SW480 (cell line): ENCODE measurements at regions not wholly inside any gene's neighbourhood (a gene's known extent, or its start where the extent isn't known, plus 50 kb on each side); places are given as distances from the start of the nearest gene placed in this dataset.

Source experiments
- DNase-seq: peaks from one replicate; pipeline ENCODE4 v3.0.0-alpha.2; 2016; ENCODE audit warnings: low spot score

GRCh38 chr1:229093609-229094336 is 177.1 kb upstream of the RAB4A start:
- no peak for DNase-seq

DNA sequence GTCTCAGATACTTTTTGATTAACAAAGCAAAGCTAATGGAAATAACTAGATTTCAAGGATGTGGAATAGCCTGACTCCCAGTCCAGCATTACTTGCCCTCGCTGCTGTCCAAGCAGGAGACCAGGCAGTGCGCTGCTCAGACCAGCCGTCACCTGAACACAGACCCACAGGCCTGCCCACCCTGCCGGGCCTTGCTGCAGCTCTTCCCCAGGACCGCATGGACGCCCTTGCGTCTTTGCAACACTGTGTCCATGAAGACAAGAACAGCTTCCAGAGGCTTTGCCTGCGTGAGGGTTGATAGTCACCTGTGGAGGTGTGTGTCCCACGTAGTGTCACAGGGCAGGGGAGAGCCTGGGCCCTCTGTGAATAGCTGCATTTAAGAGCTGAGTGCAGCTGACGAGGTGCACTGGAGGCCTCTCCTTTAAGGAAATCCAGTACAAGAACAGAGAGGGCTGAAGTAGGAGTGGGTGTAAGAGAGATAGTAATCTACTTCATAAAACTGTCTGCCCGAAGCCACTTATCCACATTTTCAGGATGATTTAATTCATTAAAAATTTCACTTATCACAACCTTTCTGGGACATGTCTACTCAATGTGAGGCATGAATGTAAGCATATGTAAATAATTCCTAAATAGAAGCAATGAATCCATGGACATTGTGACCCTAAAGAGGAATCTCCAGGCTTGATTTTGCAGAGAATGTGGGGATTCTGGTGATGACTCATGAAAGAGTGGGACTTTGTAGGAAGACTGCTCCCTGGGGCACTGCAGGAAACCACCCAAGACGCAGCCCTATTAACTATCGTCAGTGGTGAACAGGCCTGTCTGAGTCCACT is 176.2 kb upstream of the RAB4A start:
- DNase-seq = no peak

GRCh38 chr1:229095325-229095724 is 175.6 kb upstream of the RAB4A start:
- DNase-seq = no peak

DNA sequence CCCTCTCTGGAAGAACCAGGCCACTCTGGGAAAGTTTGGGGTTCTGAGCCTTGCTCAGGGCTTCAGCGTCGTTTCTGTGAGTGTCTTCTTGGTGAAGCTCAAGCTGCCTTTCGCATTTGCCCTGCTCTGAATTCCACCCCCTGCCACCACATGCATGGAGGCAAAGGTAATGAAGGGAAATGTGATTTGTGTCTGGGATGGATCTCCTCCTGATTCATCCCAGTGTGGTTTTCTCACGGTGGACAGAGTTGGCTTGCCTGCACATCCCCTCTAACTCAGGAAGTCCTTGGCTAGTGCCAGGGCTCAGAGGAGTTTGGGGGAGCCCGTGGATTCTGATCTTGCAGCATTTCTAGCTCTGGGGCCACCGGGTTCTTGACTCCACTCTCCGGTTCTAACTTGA is 173.6 kb upstream of the RAB4A start:
- DNase-seq = no peak

DNA sequence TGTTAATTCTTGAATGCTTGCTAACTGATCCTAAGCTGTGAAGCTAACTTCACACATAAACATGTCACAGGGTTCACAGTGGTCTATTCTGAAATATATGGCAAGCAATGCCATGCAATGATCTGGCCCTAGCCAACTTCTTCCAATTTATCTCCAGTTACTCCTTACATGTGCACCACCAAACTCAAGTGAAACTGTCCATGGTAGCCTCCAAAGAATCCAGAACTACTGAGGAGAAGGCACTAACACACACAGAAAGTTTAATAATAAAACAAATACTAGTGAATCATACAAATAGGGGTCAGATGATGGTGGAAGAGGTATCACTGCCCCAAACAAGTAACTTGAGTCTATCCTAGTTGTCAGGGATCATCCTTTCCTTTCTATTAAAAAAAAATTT is 172.6 kb upstream of the RAB4A start:
- DNase-seq = no peak

DNA sequence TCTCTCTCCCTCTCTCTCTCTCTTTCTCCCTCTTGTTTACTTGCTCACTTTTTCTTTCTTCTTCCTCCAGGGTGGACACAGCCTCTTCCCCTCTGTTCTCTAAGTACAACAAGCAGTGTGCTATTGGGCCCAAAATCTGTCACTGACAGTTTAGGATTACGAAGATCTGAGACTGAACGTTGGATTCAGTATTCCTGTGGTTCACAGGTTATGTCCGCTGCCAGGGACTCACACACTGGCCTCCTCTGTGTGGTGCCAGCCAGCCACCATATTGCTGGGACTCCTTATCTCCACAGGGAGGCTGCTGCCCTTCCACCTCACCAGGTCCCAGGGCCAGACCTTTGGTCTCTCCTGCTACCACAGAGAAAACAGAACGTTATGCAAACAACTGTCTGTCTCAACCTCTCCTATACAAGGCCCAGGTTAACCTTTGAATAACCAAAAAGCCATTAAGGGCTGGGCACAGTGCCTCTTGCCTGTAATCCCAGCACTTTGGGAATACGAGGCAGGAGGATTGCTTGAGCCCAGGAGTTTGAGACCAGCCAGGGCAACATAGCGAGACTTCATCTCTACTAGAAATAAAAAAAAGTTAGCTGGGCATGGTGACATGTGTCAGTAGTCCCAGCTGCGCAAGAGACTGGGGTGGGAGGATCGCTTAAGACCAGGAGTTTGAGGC is 171.9 kb upstream of the RAB4A start:
- DNase-seq = no peak

DNA sequence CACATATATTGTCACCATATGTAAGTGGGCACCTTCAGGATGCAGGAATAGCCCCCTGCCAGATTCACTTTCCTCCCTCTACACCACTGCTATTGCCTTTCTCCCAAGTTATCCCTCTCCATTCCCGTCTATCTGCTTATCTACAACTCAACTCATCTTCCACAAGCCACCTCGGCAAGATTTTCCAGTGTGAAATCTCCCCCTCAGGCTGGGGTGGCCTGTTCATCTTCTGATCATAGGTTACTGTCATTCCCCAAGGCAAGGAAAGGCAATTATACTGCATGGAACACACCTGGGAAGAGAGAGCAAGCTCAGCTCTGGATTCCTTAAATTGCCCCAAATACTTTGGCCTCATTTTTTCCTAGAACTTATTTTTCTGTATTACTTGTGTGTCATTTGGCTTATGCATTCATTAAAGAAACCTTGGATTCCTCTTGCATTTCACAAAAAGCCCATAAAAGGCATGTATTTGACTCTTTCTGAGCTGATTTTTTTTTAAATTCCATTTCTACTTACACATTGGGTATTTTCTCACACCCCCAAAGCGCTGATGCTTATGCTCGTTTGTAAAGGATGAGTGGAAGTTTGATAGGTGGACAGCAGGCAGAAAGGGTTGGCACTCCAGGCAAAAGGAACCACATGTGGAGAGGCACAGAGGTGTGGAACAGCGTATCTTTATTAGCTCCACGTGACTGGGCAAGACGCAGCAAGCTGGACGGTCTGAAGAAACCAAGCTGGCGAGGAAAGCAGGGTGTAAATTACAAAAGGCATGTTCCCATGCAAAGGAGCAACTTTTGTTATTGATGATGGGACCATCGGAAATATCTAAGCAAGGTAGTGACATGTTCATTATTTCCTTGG is 169.7 kb upstream of the RAB4A start:
- no peak for DNase-seq

- DNase-seq = no peak
Observed at GRCh38 chr1:229102741-229103391, 168.0 kb upstream of the RAB4A start.

DNA sequence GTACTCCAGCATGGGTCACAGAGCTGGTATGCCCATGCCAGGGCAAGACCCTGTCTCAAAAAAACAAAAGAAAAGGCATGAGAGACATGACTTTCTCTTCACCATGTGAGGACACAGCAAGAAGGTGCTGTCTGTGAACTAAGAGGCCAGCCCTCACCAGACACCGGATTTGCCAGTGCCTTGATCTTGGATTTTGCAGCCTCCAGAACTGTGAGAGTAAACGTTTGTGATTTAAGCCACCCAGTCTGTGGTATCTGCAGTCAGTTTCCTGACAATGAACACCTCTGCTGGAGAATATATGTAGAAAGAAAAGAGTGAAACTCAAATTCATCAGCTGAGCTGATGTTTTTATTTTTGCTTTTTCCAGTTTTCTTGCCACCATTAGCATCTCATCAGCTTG is 166.3 kb upstream of the RAB4A start:
- no peak for DNase-seq

DNA sequence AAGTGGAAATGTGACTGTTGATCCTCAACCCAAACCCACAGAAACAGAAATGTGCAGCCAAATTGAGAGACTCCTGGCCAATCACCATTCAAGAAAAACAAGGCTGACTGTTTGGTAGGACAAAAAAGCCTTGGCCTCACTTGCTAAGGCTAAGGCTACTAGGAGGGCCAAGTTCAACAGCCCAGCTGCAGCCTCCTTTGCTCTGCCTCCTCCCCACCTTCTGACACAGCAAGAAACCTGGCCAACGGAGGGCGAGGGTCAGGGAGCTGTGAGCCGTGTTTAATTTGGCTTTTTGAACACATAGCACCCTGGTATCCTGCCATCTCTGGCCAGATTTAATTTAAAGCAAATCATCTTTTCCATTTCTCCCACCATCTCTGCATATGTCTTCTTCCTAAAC is 165.8 kb upstream of the RAB4A start:
- no peak for DNase-seq

- no peak for DNase-seq
Observed at GRCh38 chr1:229105822-229106525, 164.9 kb upstream of the RAB4A start.

DNA sequence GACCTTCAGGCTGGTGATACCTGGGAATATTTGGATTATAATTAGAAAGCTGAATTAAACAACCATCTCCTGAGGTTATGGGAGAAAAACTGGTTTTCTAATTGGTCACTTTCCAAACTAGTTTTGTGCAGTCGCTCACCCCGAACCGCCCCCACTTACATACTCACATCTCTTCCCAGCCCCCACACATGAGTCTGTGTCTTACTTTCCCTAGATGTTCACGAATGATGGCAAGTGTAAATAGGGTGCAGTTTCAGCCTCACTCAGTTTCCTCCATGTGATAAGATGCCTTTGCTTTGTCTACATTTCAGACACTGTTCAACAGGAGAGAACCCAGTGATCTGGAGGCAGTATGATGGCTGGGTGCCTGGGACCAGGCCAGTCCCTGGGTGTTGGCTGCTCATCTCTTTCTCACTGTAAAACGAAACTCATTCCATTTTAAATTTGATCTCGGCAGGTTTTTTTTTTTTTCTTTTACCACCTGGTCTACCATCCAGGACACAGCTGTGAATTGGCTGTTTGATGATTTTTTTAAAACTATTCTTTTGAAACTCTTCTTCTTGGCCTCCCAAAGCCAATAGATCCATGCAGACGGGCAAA is 164.3 kb upstream of the RAB4A start:
- no peak for DNase-seq

GRCh38 chr1:229107304-229107815 is 163.6 kb upstream of the RAB4A start:
- DNase-seq = no peak

GRCh38 chr1:229107972-229108371 is 162.9 kb upstream of the RAB4A start:
- no peak for DNase-seq

DNA sequence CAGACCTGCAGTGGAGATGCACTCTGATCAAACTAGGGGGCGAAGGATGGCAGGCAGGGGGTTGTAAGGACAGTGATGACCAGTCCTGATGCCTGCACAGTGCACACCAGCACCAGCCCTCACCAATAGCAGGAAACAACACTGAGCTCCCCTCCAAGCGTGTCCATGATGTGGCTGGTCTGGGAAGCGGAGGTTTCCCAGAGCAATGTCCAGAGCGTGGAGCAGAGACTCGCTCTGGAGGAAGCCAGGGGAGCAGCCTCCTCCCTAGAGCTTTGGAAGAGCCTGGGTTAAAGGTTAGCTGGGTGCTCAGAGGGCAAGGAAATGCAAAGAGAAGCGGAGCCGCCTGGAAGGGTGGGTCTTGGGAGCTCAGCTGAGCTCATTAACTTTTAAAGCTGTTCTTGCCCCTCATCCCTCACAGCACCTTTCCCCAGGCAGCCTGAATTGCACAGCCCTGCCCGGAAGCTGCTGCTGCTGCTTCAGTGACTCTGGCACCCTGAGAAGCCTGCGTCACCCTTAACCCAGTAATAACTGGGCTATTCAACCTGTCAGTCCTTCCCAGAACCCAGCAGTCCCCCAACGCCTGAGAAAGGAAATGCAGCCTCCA is 162.2 kb upstream of the RAB4A start:
- no peak for DNase-seq

- no peak for DNase-seq
Observed at GRCh38 chr1:229109320-229109761, 161.6 kb upstream of the RAB4A start.

GRCh38 chr1:229110986-229111385 is 159.9 kb upstream of the RAB4A start:
- DNase-seq = no peak

DNA sequence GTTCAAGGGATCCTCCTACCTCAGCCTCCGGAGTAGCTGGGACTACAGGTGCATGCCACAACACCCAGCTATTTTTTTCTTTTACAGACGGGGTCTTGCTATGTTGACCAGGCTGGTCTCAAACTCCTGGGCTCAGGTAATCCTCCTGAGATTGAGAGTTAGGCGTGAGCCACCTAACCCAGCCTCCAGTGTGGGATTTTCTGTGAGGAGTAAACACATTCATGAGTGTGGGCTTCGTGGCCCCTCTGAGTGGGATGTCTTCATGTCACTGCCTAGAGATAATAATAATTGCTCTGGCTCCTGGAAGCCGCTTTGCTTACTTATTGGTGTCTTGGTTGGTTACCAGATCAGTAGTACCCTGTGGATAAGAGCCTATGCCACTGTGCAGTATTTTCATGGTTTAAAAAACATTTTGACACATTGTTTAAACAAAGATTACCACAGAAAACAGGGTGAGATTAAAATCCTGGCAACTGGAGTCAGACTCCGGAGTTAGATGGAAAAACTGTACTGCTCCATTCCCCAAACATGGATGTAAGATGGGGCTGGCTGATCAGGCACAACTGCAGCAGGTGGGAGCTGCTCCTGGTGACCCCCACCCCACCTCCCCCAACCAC is 159.1 kb upstream of the RAB4A start:
- DNase-seq = no peak

GRCh38 chr1:229112832-229113548 is 157.9 kb upstream of the RAB4A start:
- DNase-seq = no peak
